OCI-LY7 (cell line): ENCODE measurements at regions not wholly inside any gene's neighbourhood (a gene's known extent, or its start where the extent isn't known, plus 50 kb on each side); places are given as distances from the start of the nearest gene placed in this dataset.

Experiments
- BruUV-seq: library from RNA; stranded (reverse); fragments of 400-500 nt; replicated peaks from 2 replicates; lab custom pipeline; 2021; lab: Mats Ljungman, UMichigan
- CTCF ChIA-PET: fragments of 300-600 bp; sonication (Branson Sonifier 250); formaldehyde crosslinking; loops from one replicate; lab custom pipeline; 2022; ENCODE audit warnings: antibody characterized with exemption; ENCODE audit not compliant: unreplicated experiment; lab: Charles Lee
- POLR2A ChIA-PET: fragments of 300-600 bp; sonication (Branson Sonifier 250); formaldehyde crosslinking; loops from one replicate; lab custom pipeline; 2022; ENCODE audit warnings: antibody characterized with exemption; lab: Charles Lee
- DNase-seq: peaks from one replicate; pipeline ENCODE4 v3.0.0-alpha.2; 2015; ENCODE audit warnings: low spot score
- H2AFZ ChIP-seq: fragments of 200-600 bp; sonication (generic), shearing (Covaris generic); 2 replicates; pipeline ENCODE4 v1.6.1; 2014; ENCODE audit warnings: mild to moderate bottlenecking, antibody characterized with exemption, low read length, moderate library complexity
- H3K27ac ChIP-seq: fragments of 200-600 bp; sonication (generic); 2 replicates; pipeline ENCODE4 v1.5.1; 2014; ENCODE audit warnings: mixed run types, low read depth, mild to moderate bottlenecking, moderate library complexity, low read length, inconsistent platforms; ENCODE audit not compliant: poor library complexity, severe bottlenecking
- H3K36me3 ChIP-seq: fragments of 200-600 bp; sonication (generic); 2 replicates; pipeline ENCODE4 v1.6.1; 2014; ENCODE audit warnings: mild to moderate bottlenecking, antibody characterized with exemption, low read length, moderate library complexity, mixed read lengths; ENCODE audit not compliant: insufficient read depth
- H3K4me1 ChIP-seq: fragments of 200-600 bp; sonication (generic); 2 replicates; pipeline ENCODE4 v1.5.1; 2014; ENCODE audit warnings: mild to moderate bottlenecking, low read length; ENCODE audit not compliant: insufficient read depth, poor library complexity, severe bottlenecking
- H3K4me2 ChIP-seq: fragments of 200-600 bp; sonication (generic); 2 replicates; pipeline ENCODE4 v1.6.1; 2014; ENCODE audit warnings: mild to moderate bottlenecking, low read length
- H3K4me3 ChIP-seq: fragments of 200-600 bp; sonication (generic); 2 replicates; pipeline ENCODE4 v1.5.1; 2014; ENCODE audit warnings: mild to moderate bottlenecking, low read depth, low read length; ENCODE audit not compliant: poor library complexity, severe bottlenecking
- H3K79me2 ChIP-seq: fragments of 200-600 bp; sonication (generic); 2 replicates; pipeline ENCODE4 v1.6.1; 2016; ENCODE audit warnings: low read depth, mild to moderate bottlenecking, low read length, moderate library complexity, mixed read lengths; ENCODE audit not compliant: insufficient read depth
- H3K9me2 ChIP-seq: fragments of 200-600 bp; sonication (generic); 2 replicates; pipeline ENCODE4 v1.6.1; 2016; ENCODE audit warnings: mild to moderate bottlenecking, low read length, mixed read lengths; ENCODE audit not compliant: insufficient read depth
- H3K9me3 ChIP-seq: fragments of 200-600 bp; sonication (generic); 2 replicates; pipeline ENCODE4 v1.6.1; 2014; ENCODE audit warnings: mild to moderate bottlenecking, mixed run types, low read length, mixed read lengths
- H4K20me1 ChIP-seq: fragments of 200-600 bp; sonication (generic); 2 replicates; pipeline ENCODE4 v1.6.1; 2014; ENCODE audit warnings: mild to moderate bottlenecking, antibody characterized with exemption, low read length, moderate library complexity, mixed read lengths; ENCODE audit not compliant: insufficient read depth
- CTCF ChIP-seq: fragments of 200-600 bp; sonication (generic); conservative IDR thresholded peaks from 2 replicates; pipeline ENCODE4 v1.5.1; 2014; ENCODE audit warnings: mild to moderate bottlenecking, antibody characterized with exemption, low read length, moderate library complexity, mixed read lengths
- EZH2phosphoT487 ChIP-seq: fragments of 200-600 bp; sonication (generic); IDR thresholded peaks from 2 replicates; pipeline ENCODE4 v1.6.1; 2018; ENCODE audit warnings: low read depth, borderline replicate concordance, mild to moderate bottlenecking, mixed run types, antibody characterized with exemption, low read length, moderate library complexity, mixed read lengths
- intact Hi-C: fragments of 100-400 bp; cut with micrococcal nuclease; formaldehyde crosslinking; loops from one replicate; pipeline ENCODE4 v1.10.0; 2022; ENCODE audit not compliant: unreplicated experiment

- Histone ChIP-seq H3K27ac (no peak overlapping the region), H2AFZ (no peak overlapping the region), H3K79me2 (no peaks in the 10 kb centered on the region), H3K4me2 (no peak overlapping the region), H3K36me3 (no peaks in the 10 kb centered on the region), H3K4me1 (no peaks in the 10 kb centered on the region), H4K20me1 (no peaks in the 10 kb centered on the region), H3K4me3 (no peak overlapping the region), H3K9me3 (no peaks in the 10 kb centered on the region), H3K9me2 (no peaks in the 10 kb centered on the region)
- ChIA-PET CTCF (no interaction called here), POLR2A (no interaction called here)
- BruUV-seq = no TSS peak
- no peak for TF ChIP-seq CTCF
- no peak for TF ChIP-seq EZH2phosphoT487
- no peak for DNase-seq
- intact Hi-C loops = no loop called here
These were observed 399.9 kb downstream of the DOK5 start for GRCh38 chr20:54875307-54875706.

DNA sequence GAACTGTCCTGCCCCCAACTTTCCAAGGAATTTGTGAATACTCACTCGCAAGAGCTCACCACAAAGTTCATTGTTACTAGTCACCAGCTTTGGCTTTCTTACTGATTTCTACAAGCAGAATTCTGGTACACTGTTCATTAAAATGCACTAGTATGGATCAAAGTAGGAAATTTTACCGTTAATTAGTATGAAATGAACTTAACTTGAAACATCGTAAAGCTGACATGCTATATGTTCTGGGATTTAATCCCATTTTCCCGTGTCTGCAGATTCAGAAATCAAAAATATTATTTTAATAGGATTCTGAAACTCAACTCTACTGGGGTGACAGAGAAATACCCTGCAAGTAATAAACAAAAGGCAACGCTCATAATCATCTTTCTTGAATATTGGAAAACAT is 399.3 kb downstream of the DOK5 start:
- no peaks in the 10 kb centered on the region for H4K20me1 ChIP-seq
- POLR2A ChIA-PET = interaction anchor here (0.7 kb wide), 1 partner anchor 52 kb away, joined by 3 read pairs; no protein-coding TSS in a partner anchor
- CTCF ChIA-PET = no interaction called here
- DNase-seq = no peak
- no peaks in the 10 kb centered on the region for H3K4me1 ChIP-seq
- BruUV-seq = no TSS peak
- no peak overlapping the region for H3K4me3 ChIP-seq
- H3K27ac ChIP-seq = no peak overlapping the region
- no peaks in the 10 kb centered on the region for H3K79me2 ChIP-seq
- H3K9me2 ChIP-seq = no peaks in the 10 kb centered on the region
- H3K4me2 ChIP-seq = no peak overlapping the region
- intact Hi-C loops = no loop called here
- no peak overlapping the region for H2AFZ ChIP-seq
- H3K9me3 ChIP-seq = no peaks in the 10 kb centered on the region
- TF ChIP-seq CTCF (no peak), EZH2phosphoT487 (no peak)
- H3K36me3 ChIP-seq = no peaks in the 10 kb centered on the region

- no peak overlapping the region for H3K4me3 ChIP-seq
- H2AFZ ChIP-seq = no peak overlapping the region
- intact Hi-C loops = no loop called here
- H3K9me3 ChIP-seq = no peaks in the 10 kb centered on the region
- no peaks in the 10 kb centered on the region for H3K36me3 ChIP-seq
- CTCF ChIA-PET = no interaction called here
- TF ChIP-seq EZH2phosphoT487 (no peak), CTCF (no peak)
- no peak overlapping the region for H3K4me2 ChIP-seq
- no peaks in the 10 kb centered on the region for H4K20me1 ChIP-seq
- no peaks in the 10 kb centered on the region for H3K4me1 ChIP-seq
- no peak overlapping the region for H3K27ac ChIP-seq
- H3K9me2 ChIP-seq = no peaks in the 10 kb centered on the region
- POLR2A ChIA-PET = interaction anchor here (0.7 kb wide), 1 partner anchor 101 kb away, joined by 3 read pairs; no protein-coding TSS in a partner anchor
- no TSS peak for BruUV-seq
- no peak for DNase-seq
- H3K79me2 ChIP-seq = no peaks in the 10 kb centered on the region
These were observed 397.0 kb downstream of the DOK5 start for GRCh38 chr20:54872440-54872839.
